Heart left ventricle (tissue), 13 donors: ENCODE measurements at regions not wholly inside any gene's neighbourhood (a gene's known extent, or its start where the extent isn't known, plus 50 kb on each side); places are given as distances from the start of the nearest gene placed in this dataset.

Experiments
- CTCF ChIP-seq, 12 donors: fragments of 200-600 bp; sonication (generic) in 4 of 12; IDR thresholded peaks; one replicate each; pipeline versions ENCODE4 v1.5.0 to v1.8.0; 2018 to 2022; ENCODE audit warnings: antibody characterized with exemption in 12 of 12, mild to moderate bottlenecking in 5 of 12
- POLR2A ChIP-seq, 2 donors: fragments of 450-650 bp; IDR thresholded peaks; one replicate each; pipeline ENCODE4 v1.6.1; 2017; ENCODE audit warnings: antibody characterized with exemption in 2 of 2, mild to moderate bottlenecking in 2 of 2, moderate library complexity in 2 of 2
- donor health status: ischemic (EF 13 %, LVEDD 7.1; RV severe dilation, severe dysfunction).
- donor health status: DM: no; HTN: yes; CAD: no.
- donor health status: DM: no; HTN: no; CAD: no.
- donor health status: ischemic (EF 25% LVEDD 6.9; RV normal size, moderate dysfunction).
- donor health status: ischemic (EF 25% LVEDD 5.7; RV mildly dilated, moderate dysfunction).
- donor health status: ischemic (EF 35%, LVEDD 5.7; RV mildly dilated, moderate dysfunction).
- donor health status: nonischemic (EF 11% LVEDD 7.7; RV severe dilation, severe dysfunction).
- donor health status: DM: yes; HTN: yes; CAD: no.
- donor health status: PGD.
- donor health status: ischemic (EF 29% LVEDD 5.4; RV normal size, mild dysfunction).
- donor health status: nonischemic (EF 23%, LVEDD 6.1; RV moderate dilation, normal function).

DNA sequence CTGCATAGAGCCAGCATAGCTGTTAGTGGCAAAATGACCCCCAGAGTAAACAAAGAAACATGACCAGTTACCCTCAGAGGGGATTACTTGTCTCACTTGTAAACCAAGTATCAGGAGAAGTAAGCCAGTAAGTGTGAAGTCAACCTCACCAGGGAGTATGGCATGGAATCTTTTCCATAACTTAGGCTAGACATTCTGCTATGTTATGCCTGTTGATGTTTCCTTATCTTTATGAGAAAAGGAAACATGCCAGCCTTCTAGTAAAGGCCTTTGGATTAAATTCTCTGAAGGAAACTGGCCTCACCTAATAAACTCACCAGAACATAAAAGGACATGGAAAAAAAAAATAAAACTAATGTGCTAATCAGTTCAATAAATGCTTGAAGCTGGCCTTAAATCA lies 87.7 kb downstream of the SEM1 start:
- TF ChIP-seq CTCF (IDR thresholded peaks at IDR 0.05): no peak
- TF ChIP-seq POLR2A (IDR thresholded peaks at IDR 0.05): no peak
